Neural cell (in vitro differentiated cells): ENCODE measurements at regions not wholly inside any gene's neighbourhood (a gene's known extent, or its start where the extent isn't known, plus 50 kb on each side); places are given as distances from the start of the nearest gene placed in this dataset.

Source experiments
- H2AFZ ChIP-seq: fragments of 200-600, 300-800 bp; sonication (generic), shearing (Covaris generic); 2 replicates; pipeline ENCODE4 v1.6.0; 2014; ENCODE audit warnings: low read depth, mild to moderate bottlenecking, antibody characterized with exemption, low read length, moderate library complexity
- H3F3A ChIP-seq: fragments of 200-600 bp; shearing (Covaris generic); 2 replicates; pipeline ENCODE4 v1.6.1; 2016; ENCODE audit warnings: mild to moderate bottlenecking, moderate library complexity, mixed read lengths, antibody characterized with exemption, low read length; ENCODE audit not compliant: insufficient read depth, poor library complexity, severe bottlenecking
- H3K27ac ChIP-seq: fragments of 200-600, 300-800 bp; sonication (generic), shearing (Covaris generic); 2 replicates; pipeline ENCODE4 v1.5.1; 2014; ENCODE audit warnings: mild to moderate bottlenecking, low read length, moderate library complexity
- H3K27me3 ChIP-seq: fragments of 300-800, 200-600 bp; sonication (generic), shearing (Covaris generic); 2 replicates; pipeline ENCODE4 v1.6.0; 2014; ENCODE audit warnings: mild to moderate bottlenecking, low read depth, low read length, moderate library complexity; ENCODE audit not compliant: insufficient read depth
- H3K36me3 ChIP-seq: fragments of 300-800, 200-600 bp; sonication (generic), shearing (Covaris generic); 2 replicates; pipeline ENCODE4 v1.5.1; 2014; ENCODE audit warnings: mild to moderate bottlenecking, antibody characterized with exemption, low read length, moderate library complexity; ENCODE audit not compliant: insufficient read depth
- H3K4me2 ChIP-seq: fragments of 300-800, 200-600 bp; sonication (generic), shearing (Covaris generic); 2 replicates; pipeline ENCODE4 v1.6.0; 2014; ENCODE audit warnings: mild to moderate bottlenecking, low read length
- H3K4me3 ChIP-seq: fragments of 300-800, 200-600 bp; sonication (generic), shearing (Covaris generic); 2 replicates; pipeline ENCODE4 v1.5.1; 2014; ENCODE audit warnings: mild to moderate bottlenecking, low read length, moderate library complexity
- H3K79me2 ChIP-seq: fragments of 200-600 bp; shearing (Covaris generic); replicated peaks from 2 replicates; pipeline ENCODE4 v1.6.0; 2014; ENCODE audit warnings: mild to moderate bottlenecking, low read length, moderate library complexity; ENCODE audit not compliant: insufficient read depth
- H3K9ac ChIP-seq: fragments of 300-800, 200-600 bp; sonication (generic), shearing (Covaris generic); 2 replicates; pipeline ENCODE4 v1.6.1; 2016; ENCODE audit warnings: mild to moderate bottlenecking, low read length, mixed read lengths
- H3K9me2 ChIP-seq: fragments of 200-600 bp; shearing (Covaris generic); 2 replicates; pipeline ENCODE4 v1.6.1; 2016; ENCODE audit warnings: mild to moderate bottlenecking, low read length, mixed read lengths; ENCODE audit not compliant: insufficient read depth
- H3K9me3 ChIP-seq: fragments of 200-600, 300-800 bp; sonication (generic), shearing (Covaris generic); 2 replicates; pipeline ENCODE4 v1.6.1; 2016; ENCODE audit warnings: mild to moderate bottlenecking, mixed run types, low read length, moderate library complexity, mixed read lengths
- H4K20me1 ChIP-seq: fragments of 200-600 bp; shearing (Covaris generic); 2 replicates; pipeline ENCODE4 v1.6.1; 2016; ENCODE audit warnings: mild to moderate bottlenecking, mixed run types; ENCODE audit not compliant: insufficient read depth
- EP300 ChIP-seq: fragments of 450-650 bp; conservative IDR thresholded peaks from 2 replicates; pipeline ENCODE4 v1.6.1; 2014; ENCODE audit warnings: antibody characterized with exemption, mild to moderate bottlenecking, moderate library complexity; ENCODE audit not compliant: poor library complexity, severe bottlenecking
- EZH2 ChIP-seq: fragments of 200-600, 300-800 bp; shearing (Covaris generic), sonication (generic); IDR thresholded peaks from 2 replicates; pipeline ENCODE4 v1.6.1; 2014; ENCODE audit warnings: antibody characterized with exemption, low read length, borderline replicate concordance, mild to moderate bottlenecking; ENCODE audit not compliant: insufficient read depth, poor library complexity, severe bottlenecking
- MXI1 ChIP-seq: fragments of 450-650 bp; conservative IDR thresholded peaks from 2 replicates; pipeline ENCODE4 v1.6.1; 2014; ENCODE audit warnings: antibody characterized with exemption, mild to moderate bottlenecking; ENCODE audit not compliant: poor library complexity, severe bottlenecking
- POLR2AphosphoS5 ChIP-seq: IDR thresholded peaks from 2 replicates; pipeline ENCODE4 v1.6.1; 2012
- RAD21 ChIP-seq: fragments of 450-650 bp; conservative IDR thresholded peaks from 2 replicates; pipeline ENCODE4 v1.6.1; 2014; ENCODE audit warnings: antibody characterized with exemption, mild to moderate bottlenecking, moderate library complexity
- SMC3 ChIP-seq: fragments of 450-650 bp; conservative IDR thresholded peaks from 2 replicates; pipeline ENCODE4 v1.6.1; 2014; ENCODE audit warnings: antibody characterized with exemption, mild to moderate bottlenecking, moderate library complexity; ENCODE audit not compliant: poor library complexity
- TAF1 ChIP-seq: IDR thresholded peaks from 2 replicates; pipeline ENCODE4 v1.6.1; 2012; ENCODE audit warnings: low read depth
- TF ChIP-seq, protein P1 (sequence below): fragments of 450-650 bp; IDR thresholded peaks from 2 replicates; pipeline ENCODE4 v1.5.1; 2014; ENCODE audit warnings: antibody characterized with exemption, mild to moderate bottlenecking, moderate library complexity; ENCODE audit not compliant: poor library complexity, severe bottlenecking
- TF ChIP-seq, protein P2 (sequence below): IDR thresholded peaks from 2 replicates; pipeline ENCODE4 v1.6.1; 2012; ENCODE audit warnings: borderline replicate concordance

- Histone ChIP-seq H2AFZ (no peak overlapping the region), H3K9me2 (no peaks in the 10 kb centered on the region), H3K9ac (no peak overlapping the region), H3F3A (no peaks in the 10 kb centered on the region), H3K4me2 (no peak overlapping the region), H3K27me3 (no peaks in the 10 kb centered on the region), H3K79me2 (no peaks in the 10 kb centered on the region), H4K20me1 (no peaks in the 10 kb centered on the region), H3K4me3 (no peak overlapping the region), H3K36me3 (no peaks in the 10 kb centered on the region), H3K9me3 (no peaks in the 10 kb centered on the region), H3K27ac (no peak overlapping the region)
- TF ChIP-seq EP300, result no peak
- TF ChIP-seq, protein P1, sequence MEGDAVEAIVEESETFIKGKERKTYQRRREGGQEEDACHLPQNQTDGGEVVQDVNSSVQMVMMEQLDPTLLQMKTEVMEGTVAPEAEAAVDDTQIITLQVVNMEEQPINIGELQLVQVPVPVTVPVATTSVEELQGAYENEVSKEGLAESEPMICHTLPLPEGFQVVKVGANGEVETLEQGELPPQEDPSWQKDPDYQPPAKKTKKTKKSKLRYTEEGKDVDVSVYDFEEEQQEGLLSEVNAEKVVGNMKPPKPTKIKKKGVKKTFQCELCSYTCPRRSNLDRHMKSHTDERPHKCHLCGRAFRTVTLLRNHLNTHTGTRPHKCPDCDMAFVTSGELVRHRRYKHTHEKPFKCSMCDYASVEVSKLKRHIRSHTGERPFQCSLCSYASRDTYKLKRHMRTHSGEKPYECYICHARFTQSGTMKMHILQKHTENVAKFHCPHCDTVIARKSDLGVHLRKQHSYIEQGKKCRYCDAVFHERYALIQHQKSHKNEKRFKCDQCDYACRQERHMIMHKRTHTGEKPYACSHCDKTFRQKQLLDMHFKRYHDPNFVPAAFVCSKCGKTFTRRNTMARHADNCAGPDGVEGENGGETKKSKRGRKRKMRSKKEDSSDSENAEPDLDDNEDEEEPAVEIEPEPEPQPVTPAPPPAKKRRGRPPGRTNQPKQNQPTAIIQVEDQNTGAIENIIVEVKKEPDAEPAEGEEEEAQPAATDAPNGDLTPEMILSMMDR, result no peak
- TF ChIP-seq POLR2AphosphoS5, result no peak
- TF ChIP-seq, protein P2, sequence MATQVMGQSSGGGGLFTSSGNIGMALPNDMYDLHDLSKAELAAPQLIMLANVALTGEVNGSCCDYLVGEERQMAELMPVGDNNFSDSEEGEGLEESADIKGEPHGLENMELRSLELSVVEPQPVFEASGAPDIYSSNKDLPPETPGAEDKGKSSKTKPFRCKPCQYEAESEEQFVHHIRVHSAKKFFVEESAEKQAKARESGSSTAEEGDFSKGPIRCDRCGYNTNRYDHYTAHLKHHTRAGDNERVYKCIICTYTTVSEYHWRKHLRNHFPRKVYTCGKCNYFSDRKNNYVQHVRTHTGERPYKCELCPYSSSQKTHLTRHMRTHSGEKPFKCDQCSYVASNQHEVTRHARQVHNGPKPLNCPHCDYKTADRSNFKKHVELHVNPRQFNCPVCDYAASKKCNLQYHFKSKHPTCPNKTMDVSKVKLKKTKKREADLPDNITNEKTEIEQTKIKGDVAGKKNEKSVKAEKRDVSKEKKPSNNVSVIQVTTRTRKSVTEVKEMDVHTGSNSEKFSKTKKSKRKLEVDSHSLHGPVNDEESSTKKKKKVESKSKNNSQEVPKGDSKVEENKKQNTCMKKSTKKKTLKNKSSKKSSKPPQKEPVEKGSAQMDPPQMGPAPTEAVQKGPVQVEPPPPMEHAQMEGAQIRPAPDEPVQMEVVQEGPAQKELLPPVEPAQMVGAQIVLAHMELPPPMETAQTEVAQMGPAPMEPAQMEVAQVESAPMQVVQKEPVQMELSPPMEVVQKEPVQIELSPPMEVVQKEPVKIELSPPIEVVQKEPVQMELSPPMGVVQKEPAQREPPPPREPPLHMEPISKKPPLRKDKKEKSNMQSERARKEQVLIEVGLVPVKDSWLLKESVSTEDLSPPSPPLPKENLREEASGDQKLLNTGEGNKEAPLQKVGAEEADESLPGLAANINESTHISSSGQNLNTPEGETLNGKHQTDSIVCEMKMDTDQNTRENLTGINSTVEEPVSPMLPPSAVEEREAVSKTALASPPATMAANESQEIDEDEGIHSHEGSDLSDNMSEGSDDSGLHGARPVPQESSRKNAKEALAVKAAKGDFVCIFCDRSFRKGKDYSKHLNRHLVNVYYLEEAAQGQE, result no peak
- no peak for TF ChIP-seq RAD21
- no peak for TF ChIP-seq EZH2
- TF ChIP-seq TAF1, result no peak
- no peak for TF ChIP-seq MXI1
Observed at GRCh38 chr6:11480541-11480940, 57.0 kb upstream of the TMEM170B start.

GRCh38 chr6:11479296-11479695, 58.3 kb upstream of the TMEM170B start:
- no peaks in the 10 kb centered on the region for H4K20me1 ChIP-seq
- no peak overlapping the region for H3K9ac ChIP-seq
- no peaks in the 10 kb centered on the region for H3K9me3 ChIP-seq
- no peaks in the 10 kb centered on the region for H3K79me2 ChIP-seq
- no peaks in the 10 kb centered on the region for H3K27me3 ChIP-seq
- H3K27ac ChIP-seq, result no peak overlapping the region
- TF ChIP-seq, protein P1, result no peak
- no peak for TF ChIP-seq TAF1
- TF ChIP-seq MXI1, result no peak
- TF ChIP-seq, protein P2, result no peak
- no peak for TF ChIP-seq EZH2
- TF ChIP-seq EP300, result no peak
- TF ChIP-seq POLR2AphosphoS5, result no peak
- TF ChIP-seq RAD21, result no peak
- TF ChIP-seq SMC3, result no peak
- H3K36me3 ChIP-seq, result no peaks in the 10 kb centered on the region
- H2AFZ ChIP-seq, result no peak overlapping the region
- H3K9me2 ChIP-seq, result no peaks in the 10 kb centered on the region
- no peak overlapping the region for H3K4me3 ChIP-seq
- H3F3A ChIP-seq, result no peaks in the 10 kb centered on the region
- H3K4me2 ChIP-seq, result no peak overlapping the region
